ENCODE measurements at regions not wholly inside any gene's neighbourhood (a gene's known extent, or its start where the extent isn't known, plus 50 kb on each side); places are given as distances from the start of the nearest gene placed in this dataset.
"Not testable (repeated sequence)": the region's sequence is repeated elsewhere in the genome, so short reads cannot be mapped to it uniquely, and the experiment has no call there.

GRCh38 chr11:112518371-112518770 is 257.7 kb upstream of the PLET1 start:
- DNase-seq = no peak

DNA sequence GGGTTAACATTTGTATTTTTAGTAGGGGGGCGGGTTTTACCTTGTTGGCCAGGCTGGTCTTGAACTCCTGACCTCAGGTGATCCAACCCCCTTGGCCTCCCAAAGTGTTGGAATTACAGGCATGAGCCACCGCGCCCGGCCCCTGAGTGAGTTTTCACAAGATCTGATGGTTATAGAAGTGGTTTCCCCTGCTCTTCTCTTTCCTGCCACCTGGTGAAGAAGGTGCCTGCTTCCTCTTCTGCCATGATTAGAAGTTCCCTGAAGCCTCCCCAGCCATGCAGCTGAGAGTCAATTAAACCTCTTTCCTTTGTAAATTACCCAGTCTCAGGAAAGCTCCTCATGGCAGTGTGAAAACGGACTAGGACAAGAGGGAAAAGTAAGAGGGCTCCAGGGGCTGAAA is 259.1 kb upstream of the PLET1 start:
- DNase-seq = no peak

GRCh38 chr11:112520354-112520753 is 259.7 kb upstream of the PLET1 start:
- DNase-seq = no peak

GRCh38 chr11:112522536-112522935 is 261.9 kb upstream of the PLET1 start:
- no peak for DNase-seq

DNA sequence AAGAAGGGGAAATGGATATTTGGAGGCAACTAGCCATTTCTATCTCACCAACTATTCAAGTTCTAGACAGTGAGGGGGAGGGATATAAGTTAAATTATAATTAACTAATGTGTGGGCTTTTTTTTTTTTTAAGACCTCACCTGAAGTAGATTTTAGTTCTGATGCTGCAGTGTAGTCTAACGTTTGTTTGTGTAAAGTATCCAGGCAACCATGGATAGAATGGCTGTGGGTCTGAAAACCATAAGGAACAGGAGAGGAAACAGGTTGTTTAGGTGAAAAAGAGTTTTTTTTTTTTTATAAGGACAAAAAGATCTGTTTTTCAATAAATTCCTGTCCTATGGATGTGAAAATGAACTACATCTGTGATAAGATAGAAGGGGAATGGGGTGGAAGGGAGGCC is 262.4 kb upstream of the PLET1 start:
- no peak for DNase-seq

- peak; percentile 14 for DNase-seq
Observed at GRCh38 chr11:112523477-112523876, 262.8 kb upstream of the PLET1 start.

GRCh38 chr11:112523951-112524350 is 263.3 kb upstream of the PLET1 start:
- DNase-seq = no peak

DNA sequence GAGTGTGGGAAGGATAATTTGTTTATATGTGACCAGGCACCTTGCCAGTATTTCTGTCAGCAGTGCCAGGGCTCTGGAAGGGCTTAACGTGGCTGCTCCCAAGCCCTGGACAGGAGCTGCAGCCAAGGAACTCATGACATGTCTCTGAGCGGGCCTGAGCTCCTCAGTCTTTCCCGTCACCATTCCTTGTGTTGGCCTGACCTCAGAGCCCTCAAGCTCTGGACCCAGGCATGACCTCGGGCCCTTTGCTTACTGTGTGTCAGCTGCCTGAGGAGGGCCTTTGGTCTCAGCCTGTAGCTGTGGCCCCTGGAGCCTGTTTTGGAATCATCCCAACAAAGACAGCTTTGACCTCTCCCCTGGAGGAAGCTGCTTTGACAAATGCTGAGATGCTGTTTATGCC is 264.1 kb upstream of the PLET1 start:
- DNase-seq = no peak

- no peak for DNase-seq
Observed at GRCh38 chr11:112525270-112525669, 264.6 kb upstream of the PLET1 start.

GRCh38 chr11:112525844-112526590 is 265.4 kb upstream of the PLET1 start:
- no peak for DNase-seq

- no peak for DNase-seq
Observed at GRCh38 chr11:112526699-112527416, 266.2 kb upstream of the PLET1 start.

- no peak for DNase-seq
Observed at GRCh38 chr11:112529071-112529470, 268.4 kb upstream of the PLET1 start.

GRCh38 chr11:112532506-112532905 is 271.8 kb upstream of the PLET1 start:
- no peak for DNase-seq

- DNase-seq = no peak
Observed at GRCh38 chr11:112533682-112534081, 273.0 kb upstream of the PLET1 start.

- no peak for DNase-seq
Observed at GRCh38 chr11:112534208-112534607, 273.5 kb upstream of the PLET1 start.

GRCh38 chr11:112537026-112537425 is 276.4 kb upstream of the PLET1 start:
- no peak for DNase-seq

- no peak for DNase-seq
Observed at GRCh38 chr11:112537846-112538330, 277.2 kb upstream of the PLET1 start.

DNA sequence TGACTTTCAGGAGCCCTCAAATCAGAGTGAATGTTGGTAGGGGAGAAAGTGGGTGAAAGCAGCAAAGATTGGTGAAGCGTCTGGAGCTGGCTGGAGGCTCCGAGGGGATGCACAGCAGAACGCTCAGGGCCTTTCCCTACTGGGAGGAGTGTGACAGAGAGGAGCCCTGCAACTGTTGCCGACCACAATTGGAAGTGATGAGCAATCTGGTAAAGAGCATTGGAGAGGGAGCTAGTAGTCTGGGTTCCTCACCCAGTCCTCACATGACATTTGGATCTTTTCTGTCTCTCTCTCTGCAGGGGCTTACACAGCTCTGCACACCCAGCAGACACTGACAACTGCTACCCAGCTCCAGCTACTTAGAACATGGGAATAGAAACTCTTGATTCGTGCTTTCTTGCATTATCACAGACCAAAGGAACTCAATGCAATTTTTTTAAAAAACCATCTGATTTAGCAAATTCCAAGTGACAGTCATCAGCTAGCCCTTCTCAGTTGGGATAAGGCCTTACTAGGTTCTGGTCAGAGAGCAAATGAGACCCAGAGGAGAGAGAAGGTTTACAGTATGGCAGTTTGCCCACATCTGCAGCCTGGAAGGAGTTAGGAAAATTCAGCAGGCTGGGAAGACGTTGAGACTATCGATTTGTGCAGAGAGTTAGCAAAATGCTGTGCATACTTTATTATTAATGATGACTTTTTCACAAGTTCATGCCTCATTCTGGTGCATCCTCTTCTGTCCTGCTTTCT is 278.0 kb upstream of the PLET1 start:
- DNase-seq = no peak

DNA sequence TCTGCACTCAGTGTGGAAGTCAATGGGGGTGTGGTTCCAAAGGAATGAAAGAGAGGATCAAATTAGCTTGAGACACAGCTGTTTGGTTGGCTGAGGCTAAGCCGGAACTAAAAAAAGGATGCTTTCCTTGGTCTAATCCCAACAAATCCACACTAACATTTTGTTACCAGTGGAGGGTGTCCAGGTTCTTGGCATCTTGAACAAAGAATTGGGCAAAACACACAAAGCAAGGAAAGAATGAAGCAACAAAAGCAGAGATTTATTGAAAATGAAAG is 278.6 kb upstream of the PLET1 start:
- not testable (repeated sequence) for DNase-seq

GRCh38 chr11:112539741-112540140 is 279.1 kb upstream of the PLET1 start:
- DNase-seq = no peak

DNA sequence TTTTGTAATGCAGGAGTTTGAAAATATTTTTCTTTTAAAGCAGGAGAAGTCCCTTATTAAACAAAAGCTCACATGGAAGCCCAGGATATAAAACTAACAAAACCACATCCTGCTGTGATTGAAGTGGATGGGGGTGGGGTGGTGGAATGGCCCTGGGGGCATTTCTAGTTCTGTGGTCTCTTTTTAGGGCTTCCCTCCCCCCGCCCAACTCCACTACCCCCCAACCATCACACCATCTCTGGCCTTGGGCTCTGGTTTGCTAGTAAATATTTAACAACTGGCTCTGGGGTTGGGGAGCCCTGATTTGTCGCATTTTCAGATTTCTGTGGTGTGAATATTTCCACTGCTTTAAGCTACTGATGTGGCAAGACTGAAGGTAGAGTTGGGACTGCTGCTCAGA is 279.6 kb upstream of the PLET1 start:
- DNase-seq = no peak

GRCh38 chr11:112541140-112542046 is 280.7 kb upstream of the PLET1 start:
- no peak for DNase-seq

- no peak for DNase-seq
Observed at GRCh38 chr11:112542479-112542878, 281.8 kb upstream of the PLET1 start.
